Naive B cell (primary cell): ENCODE measurements at regions not wholly inside any gene's neighbourhood (a gene's known extent, or its start where the extent isn't known, plus 50 kb on each side); places are given as distances from the start of the nearest gene placed in this dataset.

ENCODE experiments used
- ATAC-seq, 2 donors: fragments of 150-1000 bp; cut with Tn5 transposase; 2 replicates each; pipeline ENCODE4 v1.10.0; 2021; ENCODE audit warnings: low read depth in 2 of 2, mild to moderate bottlenecking in 2 of 2, moderate library complexity in 2 of 2
- DNase-seq: peaks from one replicate; pipeline ENCODE4 v3.0.0; 2022
- H3K27ac Mint-ChIP-seq, 6 donors: one replicate each; pipeline ENCODE4 v1.8.0; 2020 to 2022; ENCODE audit warnings: mild to moderate bottlenecking in 6 of 6, mixed read lengths in 6 of 6, moderate library complexity in 5 of 6, inconsistent platforms in 2 of 6
- H3K27me3 Mint-ChIP-seq, 3 donors: one replicate each; pipeline ENCODE4 v1.8.0; 2021 to 2022; ENCODE audit warnings: mixed read lengths in 3 of 3, mild to moderate bottlenecking in 1 of 3
- H3K36me3 Mint-ChIP-seq, 2 donors: one replicate each; pipeline ENCODE4 v1.8.0; 2020 to 2022; ENCODE audit warnings: mixed read lengths in 2 of 2, inconsistent platforms in 1 of 2, mild to moderate bottlenecking in 1 of 2
- H3K4me1 Mint-ChIP-seq, 3 donors: one replicate each; pipeline ENCODE4 v1.8.0; 2020 to 2022; ENCODE audit warnings: mixed read lengths in 3 of 3, inconsistent platforms in 1 of 3, mild to moderate bottlenecking in 1 of 3, moderate library complexity in 1 of 3
- H3K4me3 Mint-ChIP-seq, 8 donors: one replicate each; pipeline ENCODE4 v1.8.0; 2020 to 2022; ENCODE audit warnings: mild to moderate bottlenecking in 8 of 8, mixed read lengths in 8 of 8, moderate library complexity in 8 of 8, inconsistent platforms in 2 of 8
- H3K9me3 Mint-ChIP-seq, 7 donors: one replicate each; pipeline ENCODE4 v1.8.0; 2020 to 2022; ENCODE audit warnings: mixed read lengths in 7 of 7, mild to moderate bottlenecking in 5 of 7, inconsistent platforms in 2 of 7, moderate library complexity in 1 of 7

DNA sequence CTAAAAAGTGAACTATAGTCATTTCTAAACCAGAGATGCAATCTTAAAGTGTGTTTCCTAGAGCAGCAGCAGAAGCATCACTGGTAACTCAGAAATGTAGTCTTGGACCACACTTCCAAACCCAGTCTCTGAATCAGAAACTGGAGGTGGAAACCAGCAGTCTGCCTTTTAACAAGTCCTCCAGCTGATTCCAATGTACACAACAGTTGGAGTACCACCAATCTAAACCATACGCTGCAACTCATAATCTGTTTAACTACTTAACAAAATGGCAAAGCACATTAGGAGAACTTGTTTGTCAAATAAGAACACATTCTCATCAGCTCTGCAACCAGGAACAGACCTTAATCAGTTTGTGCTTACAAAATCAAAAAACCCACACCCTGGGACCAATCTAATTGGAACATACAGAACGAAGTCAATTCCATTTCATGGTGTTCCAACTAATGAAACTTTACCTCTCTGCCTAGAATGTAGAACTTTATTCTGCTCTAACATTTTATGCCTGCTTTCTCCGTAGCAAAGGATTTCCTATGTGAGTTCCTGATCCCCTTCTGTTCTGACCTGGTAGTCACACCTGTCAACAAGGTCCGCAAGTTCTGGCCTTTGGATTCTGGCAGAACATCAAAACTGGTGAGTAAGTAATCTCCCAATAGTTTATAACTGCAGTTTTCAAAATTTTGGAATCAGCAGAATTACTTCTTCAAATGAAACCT lies 390.4 kb downstream of the HTR1B start:
- no peak overlapping the region for H3K27ac Mint-ChIP-seq
- H3K9me3 Mint-ChIP-seq: peaks cover 0 to 12% (median 5%) of the 10 kb centered on the region in 7 donors
- H3K4me1 Mint-ChIP-seq: no peaks in the 10 kb centered on the region
- DNase-seq: no peak
- no peaks in the 10 kb centered on the region for H3K27me3 Mint-ChIP-seq
- no peak overlapping the region for H3K4me3 Mint-ChIP-seq
- H3K36me3 Mint-ChIP-seq: peaks cover 0 to 5% of the 10 kb centered on the region in 2 donors
- ATAC-seq: no peak

DNA sequence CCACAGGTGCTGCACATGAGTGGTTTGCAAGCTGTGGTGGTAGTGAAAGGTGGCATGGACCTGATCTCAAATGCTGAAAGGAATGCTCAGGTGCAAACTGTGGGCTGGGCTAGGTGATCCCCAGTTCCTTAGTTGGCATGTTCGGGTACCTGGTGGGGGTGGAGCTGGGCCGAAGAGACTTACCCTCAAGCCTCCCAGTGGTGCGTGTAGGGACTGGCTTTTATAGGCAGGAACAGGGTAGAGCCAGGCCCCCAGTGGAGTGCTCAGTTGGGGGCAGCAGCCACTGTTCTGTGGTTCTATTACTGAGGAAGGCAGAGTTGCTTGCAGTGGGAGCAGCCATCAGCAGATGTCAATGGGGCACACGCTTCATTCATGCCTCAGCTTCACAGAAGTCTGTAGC lies 399.8 kb downstream of the HTR1B start:
- DNase-seq (no peak), ATAC-seq (peak in 1 of 2 donors; percentile 14)
- Mint-ChIP-seq H3K27me3 (no peaks in the 10 kb centered on the region), H3K36me3 (no peaks in the 10 kb centered on the region), H3K9me3 (peaks cover 2 to 20% (median 7%) of the 10 kb centered on the region in 7 donors), H3K4me3 (no peak overlapping the region), H3K4me1 (no peaks in the 10 kb centered on the region), H3K27ac (no peak overlapping the region)

DNA sequence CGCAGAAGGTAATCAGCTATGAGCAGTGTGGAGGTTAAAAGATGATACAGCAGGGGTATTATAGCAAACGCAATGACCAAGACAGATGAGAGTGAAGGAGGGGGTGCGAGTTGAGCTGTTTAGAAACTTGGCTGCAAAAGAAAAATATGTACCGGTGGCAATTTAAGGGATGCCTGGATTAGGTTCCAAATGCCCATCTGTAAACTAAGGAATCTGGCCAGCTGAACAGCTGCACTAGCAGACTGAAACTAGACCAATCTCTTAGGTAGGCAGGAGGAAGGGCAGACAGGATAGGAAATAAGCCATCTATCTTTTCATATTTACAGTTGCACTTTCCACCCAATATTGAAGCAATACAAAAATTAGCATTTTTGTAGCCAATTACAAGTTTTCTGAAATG lies 407.6 kb downstream of the HTR1B start:
- H3K4me1 Mint-ChIP-seq: no peaks in the 10 kb centered on the region
- H3K4me3 Mint-ChIP-seq: no peak overlapping the region
- ATAC-seq: no peak
- no peak overlapping the region for H3K27ac Mint-ChIP-seq
- DNase-seq: no peak
- H3K9me3 Mint-ChIP-seq: peaks cover 5 to 23% (median 14%) of the 10 kb centered on the region in 7 donors
- no peaks in the 10 kb centered on the region for H3K36me3 Mint-ChIP-seq
- H3K27me3 Mint-ChIP-seq: no peaks in the 10 kb centered on the region

DNA sequence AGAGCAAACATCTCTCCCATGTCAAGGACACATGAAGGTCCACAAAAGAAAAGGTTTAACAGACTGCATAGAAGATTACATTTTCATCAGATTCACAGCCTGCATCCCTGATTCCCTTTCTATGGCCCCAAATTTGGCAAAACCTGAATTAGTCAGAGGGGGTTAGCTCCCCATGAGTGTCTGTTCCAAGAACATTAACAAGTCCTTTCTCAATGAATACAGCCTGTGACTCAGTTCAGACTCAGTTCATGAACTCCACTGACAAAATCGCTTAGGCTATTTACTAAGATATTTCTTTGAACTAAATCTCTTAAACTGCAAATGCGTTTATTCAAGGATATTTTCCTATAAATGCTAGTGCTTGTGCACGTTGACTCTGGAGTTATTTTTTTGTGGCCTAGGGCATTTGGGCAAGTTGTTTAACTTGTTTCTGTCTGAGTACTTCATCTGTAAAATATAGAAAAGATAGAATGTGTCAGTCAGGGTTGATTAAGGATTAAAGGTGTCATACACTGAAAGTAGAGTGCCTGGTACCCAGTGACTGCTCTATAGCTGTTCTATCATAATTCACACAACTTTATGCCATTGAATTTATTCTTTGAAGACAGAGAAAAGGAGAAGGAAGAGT lies 422.6 kb downstream of the HTR1B start:
- H3K27ac Mint-ChIP-seq: no peak overlapping the region

DNA sequence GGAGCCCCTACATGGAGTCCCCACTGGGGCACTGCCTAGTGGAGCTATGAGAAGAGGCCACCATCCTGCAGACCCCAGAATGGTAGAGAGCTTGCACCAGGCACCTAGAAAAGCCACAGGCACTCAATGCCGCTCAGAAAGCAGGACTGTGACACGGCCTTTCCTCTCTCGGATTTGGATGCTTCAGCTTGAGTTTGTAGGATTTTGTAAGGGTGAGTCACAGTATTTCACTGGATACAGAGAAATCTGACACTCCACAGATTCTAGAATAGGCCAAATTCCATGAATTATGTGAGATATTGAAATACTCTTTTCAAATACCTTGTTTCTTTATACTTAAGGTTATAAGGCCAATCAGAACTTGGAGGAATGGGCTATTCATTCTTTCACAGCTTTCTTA lies 424.5 kb downstream of the HTR1B start:
- Mint-ChIP-seq H3K36me3 (no peaks in the 10 kb centered on the region), H3K4me1 (no peaks in the 10 kb centered on the region), H3K27ac (no peak overlapping the region), H3K27me3 (no peaks in the 10 kb centered on the region), H3K9me3 (peaks cover 7 to 31% (median 14%) of the 10 kb centered on the region in 7 donors), H3K4me3 (no peak overlapping the region)
- ATAC-seq (no peak), DNase-seq (no peak)

More for the DNA sequence above, 422.6 kb downstream of the HTR1B start:
- Mint-ChIP-seq H3K27me3 (no peaks in the 10 kb centered on the region), H3K9me3 (peaks cover 7 to 31% (median 16%) of the 10 kb centered on the region in 7 donors), H3K4me3 (no peak overlapping the region), H3K36me3 (no peaks in the 10 kb centered on the region), H3K4me1 (no peaks in the 10 kb centered on the region)
- no peak for DNase-seq
- ATAC-seq: no peak

DNA sequence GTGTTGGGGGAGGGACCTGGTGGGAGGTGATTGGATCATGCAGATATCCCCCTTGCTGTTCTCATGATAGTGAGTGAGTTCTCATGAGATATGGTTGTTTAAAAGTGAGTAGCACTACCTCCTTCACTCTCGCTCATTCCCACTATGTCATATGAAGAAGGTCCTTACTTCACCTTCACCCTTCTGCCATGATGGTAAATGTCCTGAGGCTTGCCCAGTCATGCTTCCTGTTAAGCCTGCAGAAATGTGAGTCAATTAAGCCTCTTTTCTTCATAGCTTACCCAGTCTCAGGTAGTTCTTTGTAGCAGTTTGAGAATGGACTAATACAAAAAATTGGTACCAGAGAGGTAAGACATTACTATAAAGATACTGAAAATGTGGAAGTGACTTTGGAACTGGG lies 425.9 kb downstream of the HTR1B start:
- peak overlapping the region in 1 of 8 donors; percentile 21 for H3K4me3 Mint-ChIP-seq
- H3K27me3 Mint-ChIP-seq: no peaks in the 10 kb centered on the region
- H3K27ac Mint-ChIP-seq: no peak overlapping the region
- H3K9me3 Mint-ChIP-seq: peaks cover 7 to 35% (median 14%) of the 10 kb centered on the region in 7 donors
- no peaks in the 10 kb centered on the region for H3K4me1 Mint-ChIP-seq
- DNase-seq (no peak), ATAC-seq (no peak)
- H3K36me3 Mint-ChIP-seq: no peaks in the 10 kb centered on the region

DNA sequence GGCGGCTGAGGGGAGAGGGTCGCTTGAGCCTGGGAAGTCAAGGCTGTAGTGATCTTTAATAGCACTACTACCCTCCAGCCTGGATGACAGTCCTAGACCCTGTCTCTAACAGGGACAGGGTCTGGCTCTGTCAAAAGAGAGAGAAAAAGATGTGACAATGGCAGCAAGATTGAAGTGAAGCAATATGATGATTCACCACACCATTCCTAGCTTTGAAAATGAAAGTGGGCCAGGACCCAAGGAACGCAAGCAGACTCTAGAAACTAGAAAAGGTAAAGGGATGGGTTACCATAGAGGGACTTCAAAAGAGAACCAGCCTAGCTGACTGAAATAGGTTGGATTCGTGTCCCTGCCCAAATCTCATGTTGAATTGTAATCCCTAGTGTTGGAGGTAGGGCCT lies 426.9 kb downstream of the HTR1B start:
- DNase-seq: no peak
- Mint-ChIP-seq H3K9me3 (peaks cover 7 to 35% (median 14%) of the 10 kb centered on the region in 7 donors), H3K4me3 (no peak overlapping the region), H3K4me1 (no peaks in the 10 kb centered on the region), H3K27me3 (no peaks in the 10 kb centered on the region), H3K27ac (no peak overlapping the region), H3K36me3 (no peaks in the 10 kb centered on the region)
- no peak for ATAC-seq

DNA sequence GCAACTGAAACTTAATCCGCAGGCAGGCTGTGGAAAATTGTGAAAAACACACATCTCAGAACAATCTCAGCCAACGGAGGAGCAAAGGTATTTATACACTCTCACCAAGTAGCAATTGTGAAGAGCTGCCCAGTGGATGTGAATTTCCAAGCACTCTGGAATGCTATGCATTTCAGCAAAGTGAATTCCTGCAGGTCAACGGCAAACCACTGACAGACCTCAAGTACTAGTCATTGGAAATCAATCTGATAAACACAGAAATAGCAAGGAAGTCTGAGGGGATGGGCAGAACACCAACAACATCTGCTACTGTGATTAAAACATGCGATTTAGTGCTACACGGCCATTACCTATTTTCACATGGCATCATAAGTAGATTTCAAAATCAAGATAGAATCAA lies 429.1 kb downstream of the HTR1B start:
- H3K9me3 Mint-ChIP-seq: peaks cover 7 to 35% (median 13%) of the 10 kb centered on the region in 7 donors
- no peak overlapping the region for H3K4me3 Mint-ChIP-seq
- H3K36me3 Mint-ChIP-seq: no peaks in the 10 kb centered on the region
- DNase-seq (no peak), ATAC-seq (no peak)
- no peak overlapping the region for H3K27ac Mint-ChIP-seq
- no peaks in the 10 kb centered on the region for H3K27me3 Mint-ChIP-seq
- no peaks in the 10 kb centered on the region for H3K4me1 Mint-ChIP-seq

DNA sequence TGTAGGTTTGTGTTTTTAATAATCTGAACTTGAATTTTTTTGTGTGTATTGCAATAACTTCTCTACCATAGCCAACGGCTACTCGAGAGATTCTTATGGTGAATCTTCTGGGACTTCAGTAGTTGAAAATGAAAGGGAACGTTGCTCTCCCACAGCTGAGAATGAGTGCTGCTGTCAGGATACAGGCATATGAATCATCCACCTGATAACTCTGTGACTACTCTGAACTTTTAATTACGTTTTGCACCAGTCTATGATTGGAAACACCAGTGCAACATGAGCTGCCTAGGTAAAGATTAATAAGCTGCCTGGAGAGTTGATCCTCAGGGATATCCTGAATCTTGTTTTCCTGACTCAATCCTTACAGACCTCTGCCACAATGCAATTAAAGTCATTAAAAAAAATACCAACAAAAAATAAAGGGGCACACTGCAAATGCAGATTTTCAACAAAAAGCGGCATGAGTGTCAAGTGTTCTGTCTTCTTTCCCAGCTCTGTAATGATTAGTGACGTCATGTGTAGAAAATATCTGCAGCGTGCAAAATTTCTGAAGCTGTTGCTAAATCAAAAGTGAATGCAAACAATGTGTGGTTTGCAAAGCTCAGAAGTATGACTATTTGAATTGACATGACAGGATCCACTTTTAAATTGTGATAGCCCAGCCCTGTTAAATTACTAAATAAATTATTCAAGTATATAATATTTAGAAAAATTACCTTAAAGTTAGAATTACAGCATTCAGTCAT lies 432.2 kb downstream of the HTR1B start:
- Mint-ChIP-seq H3K4me3 (no peak overlapping the region), H3K27ac (no peak overlapping the region), H3K9me3 (peaks cover 0 to 11% (median 4%) of the 10 kb centered on the region in 7 donors), H3K27me3 (no peaks in the 10 kb centered on the region), H3K36me3 (no peaks in the 10 kb centered on the region), H3K4me1 (no peaks in the 10 kb centered on the region)
- no peak for ATAC-seq
- no peak for DNase-seq

DNA sequence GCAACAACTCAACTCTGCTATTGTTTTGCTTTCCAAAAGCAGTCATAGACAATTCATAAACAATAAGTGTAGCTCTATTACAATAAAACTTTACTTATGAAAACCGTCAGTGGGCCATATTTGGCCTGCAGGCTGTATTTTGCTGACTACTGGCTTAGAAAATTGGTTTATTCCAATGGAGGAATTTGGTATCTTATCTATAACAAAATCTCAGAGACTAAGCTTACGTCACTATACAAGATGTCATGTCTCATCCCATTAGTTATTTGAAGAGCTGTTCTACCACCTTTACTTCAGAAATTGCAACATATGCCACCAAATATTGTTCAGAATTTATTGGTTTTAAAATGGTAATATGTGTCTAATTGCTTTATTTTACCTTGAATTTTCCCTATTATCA lies 436.9 kb downstream of the HTR1B start:
- Mint-ChIP-seq H3K9me3 (peaks cover 0 to 4% (median 2%) of the 10 kb centered on the region in 7 donors), H3K4me1 (no peaks in the 10 kb centered on the region)
- ATAC-seq: no peak

DNA sequence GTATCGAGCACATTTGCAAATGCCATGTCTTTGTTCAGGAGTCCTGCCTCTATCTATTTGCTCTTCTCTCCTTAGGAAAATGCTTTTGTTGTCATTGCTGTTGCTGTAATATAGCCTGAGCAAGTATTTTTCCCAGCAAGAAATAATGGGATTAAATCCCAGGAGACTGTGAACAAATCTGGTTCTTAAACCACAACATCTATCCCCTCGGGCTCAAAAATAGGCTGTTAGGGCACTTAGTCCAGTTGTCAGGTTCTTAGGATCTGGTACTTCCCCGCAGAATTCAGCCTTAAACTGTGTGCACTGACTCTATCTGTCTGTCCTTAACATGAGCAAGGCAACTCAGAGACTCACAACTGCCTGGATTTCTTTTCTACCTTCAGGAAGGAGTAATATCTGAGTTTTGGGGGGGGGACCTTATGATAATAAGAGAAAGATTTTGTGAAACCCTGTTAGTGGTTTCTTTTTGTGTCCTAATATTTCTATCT lies 437.5 kb downstream of the HTR1B start:
- peaks cover 0 to 4% (median 2%) of the 10 kb centered on the region in 7 donors for H3K9me3 Mint-ChIP-seq
- no peaks in the 10 kb centered on the region for H3K4me1 Mint-ChIP-seq
- no peak overlapping the region for H3K27ac Mint-ChIP-seq
- H3K36me3 Mint-ChIP-seq: no peaks in the 10 kb centered on the region
- ATAC-seq (no peak), DNase-seq (no peak)
- no peak overlapping the region for H3K4me3 Mint-ChIP-seq
- no peaks in the 10 kb centered on the region for H3K27me3 Mint-ChIP-seq

More for the DNA sequence above, 436.9 kb downstream of the HTR1B start:
- H3K27me3 Mint-ChIP-seq: no peaks in the 10 kb centered on the region
- H3K36me3 Mint-ChIP-seq: no peaks in the 10 kb centered on the region
- no peak overlapping the region for H3K4me3 Mint-ChIP-seq
- no peak for DNase-seq
- H3K27ac Mint-ChIP-seq: no peak overlapping the region

DNA sequence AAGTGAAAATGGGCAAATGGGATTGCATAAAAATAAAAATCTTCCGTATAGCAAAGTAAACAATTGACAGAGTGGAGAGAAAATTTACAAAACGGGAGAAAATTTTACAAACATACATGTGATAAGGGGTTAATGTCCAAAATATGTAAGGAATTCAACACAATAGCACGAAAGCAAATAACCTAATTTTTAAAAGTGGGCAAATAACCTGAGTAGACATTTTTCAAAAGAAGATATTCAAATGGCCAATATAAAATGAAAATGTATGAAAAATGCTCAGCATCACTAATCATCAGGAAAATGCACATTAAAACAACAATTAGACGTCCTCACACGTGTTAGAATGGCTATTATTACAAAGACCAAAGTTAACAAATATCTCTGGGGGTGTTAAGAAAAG lies 441.5 kb downstream of the HTR1B start:
- no peak overlapping the region for H3K4me3 Mint-ChIP-seq
- no peaks in the 10 kb centered on the region for H3K36me3 Mint-ChIP-seq
- H3K9me3 Mint-ChIP-seq: peaks cover 0 to 5% (median 1%) of the 10 kb centered on the region in 7 donors
- no peaks in the 10 kb centered on the region for H3K4me1 Mint-ChIP-seq
- H3K27me3 Mint-ChIP-seq: no peaks in the 10 kb centered on the region
- DNase-seq (no peak), ATAC-seq (no peak)
- no peak overlapping the region for H3K27ac Mint-ChIP-seq

DNA sequence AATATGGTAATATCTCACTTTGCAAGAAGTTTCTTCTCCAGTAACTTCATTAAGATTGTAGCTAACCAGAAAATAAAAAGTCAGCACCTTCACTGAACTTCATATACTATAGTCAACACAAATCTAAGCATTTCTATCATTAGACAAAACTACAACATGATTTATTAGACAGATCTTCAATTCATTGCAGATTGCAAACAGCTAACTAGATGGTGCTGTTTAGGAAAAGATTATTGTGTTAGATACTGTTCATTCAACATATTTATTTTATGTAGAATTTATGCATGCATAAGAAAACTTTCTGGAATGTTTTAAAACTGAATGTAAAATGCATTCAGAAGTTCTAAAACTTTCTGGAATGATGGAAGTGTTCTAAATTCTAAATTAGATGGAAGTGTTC lies 442.1 kb downstream of the HTR1B start:
- Mint-ChIP-seq H3K4me3 (no peak overlapping the region), H3K4me1 (no peaks in the 10 kb centered on the region), H3K27ac (no peak overlapping the region), H3K36me3 (no peaks in the 10 kb centered on the region), H3K9me3 (peaks cover 0 to 6% (median 0%) of the 10 kb centered on the region in 7 donors), H3K27me3 (no peaks in the 10 kb centered on the region)
- DNase-seq (no peak), ATAC-seq (no peak)

DNA sequence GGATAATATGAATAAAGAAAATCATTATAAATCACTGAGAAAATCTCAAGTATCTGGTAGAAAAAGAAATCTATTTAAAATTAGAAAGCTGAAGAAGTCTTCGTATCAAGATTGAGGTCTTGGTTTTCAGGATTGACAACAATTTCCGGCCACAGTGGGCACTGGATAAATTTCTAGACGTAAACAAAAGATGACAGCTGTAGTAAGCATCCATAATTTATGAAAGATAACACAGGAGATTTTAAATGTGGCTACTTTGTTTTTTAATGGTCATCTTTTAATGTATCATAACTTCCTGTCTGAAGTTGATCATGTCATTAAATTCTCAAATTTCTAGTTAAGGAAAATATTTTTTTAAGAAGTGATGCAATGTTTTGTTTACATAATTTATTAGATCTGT lies 444.2 kb downstream of the HTR1B start:
- no peak overlapping the region for H3K27ac Mint-ChIP-seq
- H3K9me3 Mint-ChIP-seq: peaks cover 0 to 8% (median 2%) of the 10 kb centered on the region in 7 donors

More for the DNA sequence above, 444.2 kb downstream of the HTR1B start:
- H3K4me3 Mint-ChIP-seq: no peak overlapping the region
- no peak for ATAC-seq
- DNase-seq: no peak
- H3K4me1 Mint-ChIP-seq: no peaks in the 10 kb centered on the region
- H3K27me3 Mint-ChIP-seq: no peaks in the 10 kb centered on the region
- H3K36me3 Mint-ChIP-seq: no peaks in the 10 kb centered on the region
